Adrenal gland (tissue), 5 donors: ENCODE measurements at regions not wholly inside any gene's neighbourhood (a gene's known extent, or its start where the extent isn't known, plus 50 kb on each side); places are given as distances from the start of the nearest gene placed in this dataset.

ENCODE experiments used
- POLR2A ChIP-seq, 2 donors: fragments of 450-650 bp; IDR thresholded peaks; one replicate each; pipeline ENCODE4 v1.6.1; 2017; ENCODE audit warnings: antibody characterized with exemption in 2 of 2, mild to moderate bottlenecking in 2 of 2, moderate library complexity in 1 of 2
- TF ChIP-seq, protein P1 (sequence below), 6 experiments: fragments of 450-650 bp in 4 of 6; fragments of 200-600 bp in 2 of 6; sonication (generic) in 1 of 6; IDR thresholded peaks; 1 replicate in 5 of 6; 2 replicates in 1 of 6; pipeline versions ENCODE4 v1.5.1 to v1.8.0; 2016 to 2021; ENCODE audit warnings: antibody characterized with exemption in 6 of 6, mild to moderate bottlenecking in 2 of 6, moderate library complexity in 1 of 6
- donor health status: DM: no; HTN: no; CAD: no.

- TF ChIP-seq, protein P1, sequence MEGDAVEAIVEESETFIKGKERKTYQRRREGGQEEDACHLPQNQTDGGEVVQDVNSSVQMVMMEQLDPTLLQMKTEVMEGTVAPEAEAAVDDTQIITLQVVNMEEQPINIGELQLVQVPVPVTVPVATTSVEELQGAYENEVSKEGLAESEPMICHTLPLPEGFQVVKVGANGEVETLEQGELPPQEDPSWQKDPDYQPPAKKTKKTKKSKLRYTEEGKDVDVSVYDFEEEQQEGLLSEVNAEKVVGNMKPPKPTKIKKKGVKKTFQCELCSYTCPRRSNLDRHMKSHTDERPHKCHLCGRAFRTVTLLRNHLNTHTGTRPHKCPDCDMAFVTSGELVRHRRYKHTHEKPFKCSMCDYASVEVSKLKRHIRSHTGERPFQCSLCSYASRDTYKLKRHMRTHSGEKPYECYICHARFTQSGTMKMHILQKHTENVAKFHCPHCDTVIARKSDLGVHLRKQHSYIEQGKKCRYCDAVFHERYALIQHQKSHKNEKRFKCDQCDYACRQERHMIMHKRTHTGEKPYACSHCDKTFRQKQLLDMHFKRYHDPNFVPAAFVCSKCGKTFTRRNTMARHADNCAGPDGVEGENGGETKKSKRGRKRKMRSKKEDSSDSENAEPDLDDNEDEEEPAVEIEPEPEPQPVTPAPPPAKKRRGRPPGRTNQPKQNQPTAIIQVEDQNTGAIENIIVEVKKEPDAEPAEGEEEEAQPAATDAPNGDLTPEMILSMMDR (IDR thresholded peaks at IDR 0.05) = no peak
- no peak for TF ChIP-seq POLR2A (IDR thresholded peaks at IDR 0.05)
Measured at GRCh38 chr18:39380186-39380725, 1814.7 kb upstream of the CELF4 start.
